ENCODE measurements at regions not wholly inside any gene's neighbourhood (a gene's known extent, or its start where the extent isn't known, plus 50 kb on each side); places are given as distances from the start of the nearest gene placed in this dataset.

DNA sequence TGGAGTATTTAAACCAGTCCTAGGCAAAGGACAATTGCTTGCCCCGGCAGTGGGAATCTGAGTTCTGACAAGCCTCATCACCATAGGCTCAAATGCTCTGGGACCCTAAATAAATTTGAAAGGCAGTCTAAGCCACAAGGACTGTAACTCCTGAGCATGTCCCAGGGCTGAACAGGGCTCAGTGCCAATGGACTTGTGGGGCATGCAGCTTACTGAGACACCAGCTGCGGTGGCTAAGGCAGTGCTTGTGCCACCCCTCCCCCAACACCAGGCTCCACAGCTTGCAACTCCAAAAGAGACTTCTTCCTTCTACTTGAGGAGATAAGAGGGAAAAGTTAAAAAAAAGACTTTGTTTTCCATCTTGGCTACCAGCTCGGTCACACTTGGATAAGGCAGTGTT, 289.7 kb upstream of the DCBLD2 start (continued):
- TF ChIP-seq GABPA (IDR thresholded peaks at IDR 0.05; ENCODE audit: low read depth), result no peak

DNA sequence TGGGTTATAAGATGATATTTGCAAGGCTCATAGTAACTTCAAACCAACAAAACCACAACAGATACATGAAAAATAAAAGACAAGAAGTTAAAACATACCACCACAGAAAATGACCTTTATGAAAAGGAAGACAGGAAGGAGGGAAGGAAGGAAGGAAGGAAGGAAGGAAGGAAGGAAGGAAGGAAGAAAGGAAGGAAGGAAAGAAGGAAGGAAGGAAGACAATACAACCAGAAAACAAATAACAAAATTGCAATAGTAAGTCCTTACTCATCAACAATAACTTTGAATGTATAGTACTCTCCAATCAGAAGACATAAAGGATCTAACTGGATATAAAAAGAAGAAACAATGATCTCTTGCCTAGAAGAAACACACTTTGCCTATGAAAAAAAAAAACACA, 287.4 kb upstream of the DCBLD2 start:
- CTCF ChIA-PET, result no interaction called here
- no TSS peak for BruUV-seq (replicated peaks)
- H3K4me2 ChIP-seq (ENCODE audit: control insufficient read depth, insufficient read depth), result no peak overlapping the region
- H4K20me1 ChIP-seq (ENCODE audit: control insufficient read depth, insufficient read depth), result no peaks in the 10 kb centered on the region
- no peaks in the 10 kb centered on the region for H3K4me1 ChIP-seq (ENCODE audit: control insufficient read depth, insufficient read depth, low read length)
- no peak overlapping the region for H3K4me3 ChIP-seq
- intact Hi-C loops (cut with micrococcal nuclease; ENCODE audit: unreplicated experiment), result no loop called here
- RAD21 ChIA-PET (ENCODE audit: unreplicated experiment), result no interaction called here
- H3K27ac ChIP-seq (ENCODE audit: control insufficient read depth, insufficient read depth), result no peak overlapping the region
- in situ Hi-C loops (cut with MboI), result no loop called here
- H2AFZ ChIP-seq (ENCODE audit: control insufficient read depth, low read depth, low read length), result no peak overlapping the region
- H3K27me3 ChIP-seq (replicated peaks in 1 of 2; ENCODE audit: control insufficient read depth in 2 of 2, insufficient read depth in 2 of 2, low read length in 1 of 2), result no peaks in the 10 kb centered on the region
- FAIRE-seq (no peak), ATAC-seq (no peak), DNase-seq (ENCODE audit: low read depth, low spot score) (no peak)
- H3K9me3 ChIP-seq (replicated peaks; ENCODE audit: control insufficient read depth, insufficient read depth, low read length), result no peaks in the 10 kb centered on the region
- H3K79me2 ChIP-seq (ENCODE audit: control insufficient read depth, insufficient read depth, low read length), result no peaks in the 10 kb centered on the region
- SMC1A ChIA-PET (ENCODE audit: uncharacterized antibody, unreplicated experiment), result no interaction called here
- TF ChIP-seq RBBP5 (conservative IDR thresholded peaks at IDR 0.05) (no peak), PML (IDR thresholded peaks at IDR 0.05; ENCODE audit: low read length) (no peak), SIX5 (IDR thresholded peaks at IDR 0.05; ENCODE audit: low read depth, low read length, severe bottlenecking) (no peak), CHD1 (IDR thresholded peaks at IDR 0.05; ENCODE audit: low read depth, low read length) (no peak)
- no peaks in the 10 kb centered on the region for H3K36me3 ChIP-seq (ENCODE audit: control insufficient read depth in 2 of 2, insufficient read depth in 2 of 2, low read length in 1 of 2)
- POLR2A ChIA-PET, result no interaction called here
- no peak overlapping the region for H3K9ac ChIP-seq (ENCODE audit: control insufficient read depth, insufficient read depth, low read length)

DNA sequence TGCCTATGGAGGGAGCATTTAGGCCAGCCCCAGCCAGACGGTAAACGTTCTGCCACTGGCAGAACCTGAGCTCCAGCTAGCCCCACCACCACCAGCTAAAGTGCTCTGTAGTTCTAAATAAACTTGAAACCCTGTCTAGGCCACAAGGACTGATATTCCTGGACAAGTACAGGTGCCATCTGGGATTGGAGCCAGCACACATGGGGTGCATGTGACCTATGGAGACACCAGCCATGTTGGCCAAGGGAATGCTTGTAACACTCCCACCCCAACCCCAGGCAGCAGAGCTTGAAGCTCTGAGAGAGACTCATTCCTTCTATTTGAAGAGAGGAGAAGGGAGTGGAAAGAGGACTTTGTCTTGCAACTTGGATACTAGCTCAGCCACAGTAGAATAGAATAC, 284.5 kb upstream of the DCBLD2 start:
- H3K4me2 ChIP-seq (ENCODE audit: control insufficient read depth, insufficient read depth), result no peak overlapping the region
- CTCF ChIA-PET, result interaction anchor here (1.3 to 2.8 kb wide), 2 partner anchors 11 to 13 kb away, joined by 4 to 12 read pairs; no protein-coding TSS in a partner anchor
- H2AFZ ChIP-seq (ENCODE audit: control insufficient read depth, low read depth, low read length), result no peak overlapping the region
- no peak for FAIRE-seq
- no peaks in the 10 kb centered on the region for H3K79me2 ChIP-seq (ENCODE audit: control insufficient read depth, insufficient read depth, low read length)
- H3K27ac ChIP-seq (ENCODE audit: control insufficient read depth, insufficient read depth), result no peak overlapping the region
- BruUV-seq (replicated peaks), result no TSS peak
- H3K9ac ChIP-seq (ENCODE audit: control insufficient read depth, insufficient read depth, low read length), result no peak overlapping the region
- DNase-seq (ENCODE audit: low read depth, low spot score), result no peak
- H3K27me3 ChIP-seq (replicated peaks in 1 of 2; ENCODE audit: control insufficient read depth in 2 of 2, insufficient read depth in 2 of 2, low read length in 1 of 2), result no peaks in the 10 kb centered on the region
- no peaks in the 10 kb centered on the region for H3K9me3 ChIP-seq (replicated peaks; ENCODE audit: control insufficient read depth, insufficient read depth, low read length)
- H3K4me3 ChIP-seq, result no peak overlapping the region
- 50% methylated on average over 2 of the region's 2 CpGs for WGBS (ENCODE audit: insufficient coverage, insufficient replicate concordance, low lambda C conversion rate, missing lambda C conversion rate)
- ATAC-seq, result no peak
- no peaks in the 10 kb centered on the region for H3K36me3 ChIP-seq (ENCODE audit: control insufficient read depth in 2 of 2, insufficient read depth in 2 of 2, low read length in 1 of 2)
- RAD21 ChIA-PET (ENCODE audit: unreplicated experiment), result interaction anchor here (1.1 kb wide), 1 partner anchor 13 kb away, joined by 4 read pairs; no protein-coding TSS in a partner anchor
- in situ Hi-C loops (cut with MboI), result no loop called here
- no peaks in the 10 kb centered on the region for H3K4me1 ChIP-seq (ENCODE audit: control insufficient read depth, insufficient read depth, low read length)
- intact Hi-C loops (cut with micrococcal nuclease; ENCODE audit: unreplicated experiment), result no loop called here
- SMC1A ChIA-PET (ENCODE audit: uncharacterized antibody, unreplicated experiment), result interaction anchor here (0.8 to 1.2 kb wide), 3 partner anchors 10 to 15 kb away, joined by 3 read pairs; no protein-coding TSS in a partner anchor
- POLR2A ChIA-PET, result no interaction called here
- H4K20me1 ChIP-seq (ENCODE audit: control insufficient read depth, insufficient read depth), result no peaks in the 10 kb centered on the region
- TF ChIP-seq POU2F2 (IDR thresholded peaks at IDR 0.05; ENCODE audit: borderline replicate concordance, low read depth, low read length) (no peak), IRF4 (IDR thresholded peaks at IDR 0.05; ENCODE audit: low read depth, low read length) (no peak), TCF7 (IDR thresholded peaks at IDR 0.05; ENCODE audit: borderline replicate concordance) (no peak), ETV6 (conservative IDR thresholded peaks at IDR 0.05 in 1 of 2, IDR thresholded peaks at IDR 0.05 in 1 of 2; ENCODE audit: borderline replicate concordance in 1 of 2, low read depth in 1 of 2) (no peak), NR2C1 (IDR thresholded peaks at IDR 0.05) (no peak), ZNF274 (IDR thresholded peaks at IDR 0.05; ENCODE audit: insufficient read depth, insufficient read length) (no peak), MTA3 (IDR thresholded peaks at IDR 0.05; ENCODE audit: borderline replicate concordance, low read length) (no peak), NRF1 (conservative IDR thresholded peaks at IDR 0.05; ENCODE audit: low read depth, low read length) (no peak)
- TF ChIP-seq, protein P1, sequence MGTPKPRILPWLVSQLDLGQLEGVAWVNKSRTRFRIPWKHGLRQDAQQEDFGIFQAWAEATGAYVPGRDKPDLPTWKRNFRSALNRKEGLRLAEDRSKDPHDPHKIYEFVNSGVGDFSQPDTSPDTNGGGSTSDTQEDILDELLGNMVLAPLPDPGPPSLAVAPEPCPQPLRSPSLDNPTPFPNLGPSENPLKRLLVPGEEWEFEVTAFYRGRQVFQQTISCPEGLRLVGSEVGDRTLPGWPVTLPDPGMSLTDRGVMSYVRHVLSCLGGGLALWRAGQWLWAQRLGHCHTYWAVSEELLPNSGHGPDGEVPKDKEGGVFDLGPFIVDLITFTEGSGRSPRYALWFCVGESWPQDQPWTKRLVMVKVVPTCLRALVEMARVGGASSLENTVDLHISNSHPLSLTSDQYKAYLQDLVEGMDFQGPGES (IDR thresholded peaks at IDR 0.05), result no peak
- TF ChIP-seq, protein P2, sequence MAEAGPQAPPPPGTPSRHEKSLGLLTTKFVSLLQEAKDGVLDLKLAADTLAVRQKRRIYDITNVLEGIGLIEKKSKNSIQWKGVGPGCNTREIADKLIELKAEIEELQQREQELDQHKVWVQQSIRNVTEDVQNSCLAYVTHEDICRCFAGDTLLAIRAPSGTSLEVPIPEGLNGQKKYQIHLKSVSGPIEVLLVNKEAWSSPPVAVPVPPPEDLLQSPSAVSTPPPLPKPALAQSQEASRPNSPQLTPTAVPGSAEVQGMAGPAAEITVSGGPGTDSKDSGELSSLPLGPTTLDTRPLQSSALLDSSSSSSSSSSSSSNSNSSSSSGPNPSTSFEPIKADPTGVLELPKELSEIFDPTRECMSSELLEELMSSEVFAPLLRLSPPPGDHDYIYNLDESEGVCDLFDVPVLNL (IDR thresholded peaks at IDR 0.05; ENCODE audit: low read depth, low read length), result no peak
- TF ChIP-seq, protein P3, sequence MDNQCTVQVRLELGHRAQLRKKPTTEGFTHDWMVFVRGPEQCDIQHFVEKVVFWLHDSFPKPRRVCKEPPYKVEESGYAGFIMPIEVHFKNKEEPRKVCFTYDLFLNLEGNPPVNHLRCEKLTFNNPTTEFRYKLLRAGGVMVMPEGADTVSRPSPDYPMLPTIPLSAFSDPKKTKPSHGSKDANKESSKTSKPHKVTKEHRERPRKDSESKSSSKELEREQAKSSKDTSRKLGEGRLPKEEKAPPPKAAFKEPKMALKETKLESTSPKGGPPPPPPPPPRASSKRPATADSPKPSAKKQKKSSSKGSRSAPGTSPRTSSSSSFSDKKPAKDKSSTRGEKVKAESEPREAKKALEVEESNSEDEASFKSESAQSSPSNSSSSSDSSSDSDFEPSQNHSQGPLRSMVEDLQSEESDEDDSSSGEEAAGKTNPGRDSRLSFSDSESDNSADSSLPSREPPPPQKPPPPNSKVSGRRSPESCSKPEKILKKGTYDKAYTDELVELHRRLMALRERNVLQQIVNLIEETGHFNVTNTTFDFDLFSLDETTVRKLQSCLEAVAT (IDR thresholded peaks at IDR 0.05), result no peak
